ENCODE measurements at regions not wholly inside any gene's neighbourhood (a gene's known extent, or its start where the extent isn't known, plus 50 kb on each side); places are given as distances from the start of the nearest gene placed in this dataset.
A peak's percentile ranks its signal among the peaks of the same experiment; 100 is the strongest.

DNA sequence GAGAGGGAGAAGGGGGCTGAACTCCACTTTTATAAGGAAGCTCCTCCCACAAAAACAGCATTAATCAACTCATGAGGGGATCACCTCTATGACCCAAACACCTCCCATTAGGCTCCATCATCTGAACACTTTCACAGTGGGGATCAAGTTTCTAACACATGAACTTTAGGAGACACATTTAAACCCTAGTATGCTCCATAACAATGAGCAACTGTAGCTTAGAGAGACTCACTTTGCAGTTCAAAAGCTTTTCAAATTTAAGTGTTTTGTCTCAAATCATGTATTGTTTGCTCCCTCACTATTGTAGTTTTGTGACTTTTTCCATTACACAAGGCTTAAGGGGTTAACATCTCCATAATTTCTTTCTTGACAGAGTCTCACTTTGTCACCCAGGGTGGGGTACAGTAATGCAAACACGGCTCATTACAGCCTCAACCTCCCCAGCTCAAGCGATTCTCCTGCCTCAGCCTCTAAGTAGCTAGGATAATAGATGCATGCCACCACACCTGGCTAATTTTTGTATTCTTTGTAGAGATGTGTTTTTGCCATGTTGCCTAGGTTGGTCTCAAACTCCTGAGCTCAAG lies 352.7 kb upstream of the CDH20 start:
- Histone ChIP-seq H2BK5ac (ENCODE audit: low read depth, low read length) (no peak overlapping the region), H3K4me1 (replicated peaks in 1 of 4; ENCODE audit: control insufficient read depth in 3 of 4, insufficient read depth in 4 of 4, low read length in 3 of 4) (peaks cover 0 to 2% (median 0%) of the 10 kb centered on the region in 4 experiments; a peak in 1 of 7 replicates), H2BK12ac (ENCODE audit: low read depth, low read length) (no peak overlapping the region), H4K8ac (ENCODE audit: extremely low read depth, insufficient read depth, low read length) (no peak overlapping the region), H3K9me3 (ENCODE audit: insufficient read depth in 2 of 2, low read depth in 1 of 2, low read length in 1 of 2) (0 out of 4 replicates have a peak, but pooled peaks cover 0 to 2% of the 10 kb centered on the region in 2 experiments), H2BK20ac (ENCODE audit: low read length) (no peak overlapping the region), H4K20me1 (replicated peaks in 1 of 2; ENCODE audit: control insufficient read depth in 1 of 2, insufficient read depth in 2 of 2, low read length in 2 of 2) (no peaks in the 10 kb centered on the region), H3K9ac (replicated peaks in 1 of 4; ENCODE audit: extremely low read depth in 1 of 4, low read depth in 3 of 4, low read length in 3 of 4) (no peak overlapping the region), H4K5ac (ENCODE audit: insufficient read length, low read depth, low read length) (no peak overlapping the region), H3K79me2 (ENCODE audit: control insufficient read depth in 1 of 2, insufficient read depth in 2 of 2, low read length in 2 of 2) (no peaks in the 10 kb centered on the region), H3K23ac (ENCODE audit: insufficient read length) (no peak overlapping the region), H3K18ac (ENCODE audit: extremely low read depth, low read length) (no peak overlapping the region), H3K4me3 (ENCODE audit: extremely low read depth in 1 of 4, insufficient read depth in 2 of 4, low read depth in 3 of 4, low read length in 4 of 4) (no peak overlapping the region), H3K14ac (ENCODE audit: insufficient read length) (no peak overlapping the region), H3K36me3 (ENCODE audit: control insufficient read depth in 2 of 4, insufficient read depth in 4 of 4, low read length in 3 of 4) (no peaks in the 10 kb centered on the region), H4K91ac (replicated peaks; ENCODE audit: insufficient read length, low read length) (no peak overlapping the region), H3K23me2 (ENCODE audit: low read depth, low read length) (no peaks in the 10 kb centered on the region), H2BK120ac (replicated peaks; ENCODE audit: low read depth, low read length) (no peak overlapping the region), H3K4me2 (ENCODE audit: insufficient read depth in 1 of 2, low read depth in 2 of 2, low read length in 2 of 2) (no peak overlapping the region), H3K79me1 (ENCODE audit: low read depth, low read length) (no peaks in the 10 kb centered on the region), H3K4ac (replicated peaks; ENCODE audit: insufficient read length, low read depth, low read length) (no peak overlapping the region), H3K56ac (replicated peaks; ENCODE audit: insufficient read length, low read depth, low read length) (no peak overlapping the region), H2BK15ac (ENCODE audit: low read length) (no peak overlapping the region), H3K27ac (ENCODE audit: low read depth, low read length) (no peak overlapping the region), H2AFZ (ENCODE audit: low read length) (no peak overlapping the region), H2AK5ac (ENCODE audit: low read depth, low read length) (no peak overlapping the region), H3K27me3 (replicated peaks in 1 of 4; ENCODE audit: control insufficient read depth in 3 of 4, extremely low read depth in 1 of 4, insufficient read depth in 3 of 4, low read length in 3 of 4) (no peaks in the 10 kb centered on the region)
- ChIA-PET CTCF (ENCODE audit: partially characterized antibody) (interaction anchor here (0.6 to 1.0 kb wide), 2 partner anchors 11 to 698 kb away, joined by 3 read pairs; no protein-coding TSS in a partner anchor), POLR2A (ENCODE audit: partially characterized antibody) (no interaction called here)
- FAIRE-seq, result peak; percentile 55
- 63% methylated on average over 2 of the region's 2 CpGs; no CpG with 5 or more reads in 1 of the 2 experiments for whole genome bisulfite sequencing, 2 experiments (ENCODE audit: extremely low coverage in 1 of 2, insufficient coverage in 1 of 2, insufficient read length in 1 of 2, insufficient replicate concordance in 2 of 2, low coverage in 1 of 2, low lambda C conversion rate in 2 of 2, missing lambda C conversion rate in 1 of 2)
- TF ChIP-seq KDM1A (IDR thresholded peaks at IDR 0.05; ENCODE audit: borderline replicate concordance, low read length) (0 out of 2 replicates have a peak, but pooled peaks have one; percentile 28), NANOG (IDR thresholded peaks at IDR 0.05; ENCODE audit: insufficient read depth, low read depth, low read length, poor library complexity, severe bottlenecking) (no peak), SIX5 (IDR thresholded peaks at IDR 0.05; ENCODE audit: low read depth, low read length) (no peak), CTBP2 (IDR thresholded peaks at IDR 0.05; ENCODE audit: borderline replicate concordance, insufficient read depth, insufficient read length, low read length) (no peak), SP2 (IDR thresholded peaks at IDR 0.05; ENCODE audit: low read length) (no peak), SP1 (IDR thresholded peaks at IDR 0.05; ENCODE audit: low read depth, low read length) (no peak), CREB1 (IDR thresholded peaks at IDR 0.05) (no peak), POU5F1 (IDR thresholded peaks at IDR 0.05; ENCODE audit: low read depth, low read length) (0 out of 2 replicates have a peak, but pooled peaks have one; percentile 39), GABPA (IDR thresholded peaks at IDR 0.05; ENCODE audit: borderline replicate concordance, insufficient read depth, low read length) (no peak), SIN3A (conservative IDR thresholded peaks at IDR 0.05 in 1 of 2, IDR thresholded peaks at IDR 0.05 in 1 of 2; ENCODE audit: low read depth in 1 of 2, low read length in 2 of 2) (no peak)
- no peak for DNase-seq (ENCODE audit: low read depth in 1 of 2, low spot score in 2 of 2)

Data from H1 (cell line).